Panc1 (cell line): ENCODE measurements at regions not wholly inside any gene's neighbourhood (a gene's known extent, or its start where the extent isn't known, plus 50 kb on each side); places are given as distances from the start of the nearest gene placed in this dataset.

Experiments
- POLR2AphosphoS5 ChIP-seq: IDR thresholded peaks from 2 replicates; pipeline ENCODE4 v1.6.1; 2012; ENCODE audit warnings: mild to moderate bottlenecking, low read depth, low read length, moderate library complexity
- TCF7L2 ChIP-seq: IDR thresholded peaks from 2 replicates; pipeline ENCODE4 v1.6.1; 2011; ENCODE audit warnings: mild to moderate bottlenecking, low read depth, low read length, inconsistent platforms
- TF ChIP-seq, protein P1 (sequence below): fragments of 450-650 bp; IDR thresholded peaks from 2 replicates; pipeline ENCODE4 v1.5.1; 2017; ENCODE audit warnings: mild to moderate bottlenecking
- TF ChIP-seq, protein P2 (sequence below), 2 experiments: IDR thresholded peaks; 2 replicates each; pipeline ENCODE4 v1.6.1; 2011 to 2012; ENCODE audit warnings: low read depth in 2 of 2, control low read depth in 1 of 2, low read length in 1 of 2, mild to moderate bottlenecking in 1 of 2, moderate library complexity in 1 of 2; ENCODE audit not compliant: insufficient read depth in 1 of 2

DNA sequence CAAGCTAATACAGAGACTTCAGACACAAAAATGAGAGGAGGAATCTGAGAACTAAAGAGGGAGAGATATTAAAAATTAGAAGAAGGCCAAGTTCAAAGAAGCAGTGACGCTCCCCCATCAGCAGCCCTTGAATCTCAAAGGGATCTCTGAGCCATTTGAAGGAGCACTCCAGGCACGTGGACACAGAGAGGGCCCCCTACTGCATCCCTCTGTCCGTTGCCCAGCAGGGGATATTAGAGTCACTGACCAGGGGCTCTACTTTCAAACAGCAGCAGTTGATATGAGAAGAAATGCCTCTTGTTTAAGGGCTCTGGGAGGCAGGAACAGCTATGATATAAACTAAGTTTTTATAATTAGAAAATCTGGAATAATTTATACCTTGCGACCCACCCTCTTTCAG lies 479.0 kb upstream of the SALL1 start:
- TF ChIP-seq, protein P1, sequence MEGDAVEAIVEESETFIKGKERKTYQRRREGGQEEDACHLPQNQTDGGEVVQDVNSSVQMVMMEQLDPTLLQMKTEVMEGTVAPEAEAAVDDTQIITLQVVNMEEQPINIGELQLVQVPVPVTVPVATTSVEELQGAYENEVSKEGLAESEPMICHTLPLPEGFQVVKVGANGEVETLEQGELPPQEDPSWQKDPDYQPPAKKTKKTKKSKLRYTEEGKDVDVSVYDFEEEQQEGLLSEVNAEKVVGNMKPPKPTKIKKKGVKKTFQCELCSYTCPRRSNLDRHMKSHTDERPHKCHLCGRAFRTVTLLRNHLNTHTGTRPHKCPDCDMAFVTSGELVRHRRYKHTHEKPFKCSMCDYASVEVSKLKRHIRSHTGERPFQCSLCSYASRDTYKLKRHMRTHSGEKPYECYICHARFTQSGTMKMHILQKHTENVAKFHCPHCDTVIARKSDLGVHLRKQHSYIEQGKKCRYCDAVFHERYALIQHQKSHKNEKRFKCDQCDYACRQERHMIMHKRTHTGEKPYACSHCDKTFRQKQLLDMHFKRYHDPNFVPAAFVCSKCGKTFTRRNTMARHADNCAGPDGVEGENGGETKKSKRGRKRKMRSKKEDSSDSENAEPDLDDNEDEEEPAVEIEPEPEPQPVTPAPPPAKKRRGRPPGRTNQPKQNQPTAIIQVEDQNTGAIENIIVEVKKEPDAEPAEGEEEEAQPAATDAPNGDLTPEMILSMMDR, result no peak
- no peak for TF ChIP-seq POLR2AphosphoS5
- TF ChIP-seq, protein P2, sequence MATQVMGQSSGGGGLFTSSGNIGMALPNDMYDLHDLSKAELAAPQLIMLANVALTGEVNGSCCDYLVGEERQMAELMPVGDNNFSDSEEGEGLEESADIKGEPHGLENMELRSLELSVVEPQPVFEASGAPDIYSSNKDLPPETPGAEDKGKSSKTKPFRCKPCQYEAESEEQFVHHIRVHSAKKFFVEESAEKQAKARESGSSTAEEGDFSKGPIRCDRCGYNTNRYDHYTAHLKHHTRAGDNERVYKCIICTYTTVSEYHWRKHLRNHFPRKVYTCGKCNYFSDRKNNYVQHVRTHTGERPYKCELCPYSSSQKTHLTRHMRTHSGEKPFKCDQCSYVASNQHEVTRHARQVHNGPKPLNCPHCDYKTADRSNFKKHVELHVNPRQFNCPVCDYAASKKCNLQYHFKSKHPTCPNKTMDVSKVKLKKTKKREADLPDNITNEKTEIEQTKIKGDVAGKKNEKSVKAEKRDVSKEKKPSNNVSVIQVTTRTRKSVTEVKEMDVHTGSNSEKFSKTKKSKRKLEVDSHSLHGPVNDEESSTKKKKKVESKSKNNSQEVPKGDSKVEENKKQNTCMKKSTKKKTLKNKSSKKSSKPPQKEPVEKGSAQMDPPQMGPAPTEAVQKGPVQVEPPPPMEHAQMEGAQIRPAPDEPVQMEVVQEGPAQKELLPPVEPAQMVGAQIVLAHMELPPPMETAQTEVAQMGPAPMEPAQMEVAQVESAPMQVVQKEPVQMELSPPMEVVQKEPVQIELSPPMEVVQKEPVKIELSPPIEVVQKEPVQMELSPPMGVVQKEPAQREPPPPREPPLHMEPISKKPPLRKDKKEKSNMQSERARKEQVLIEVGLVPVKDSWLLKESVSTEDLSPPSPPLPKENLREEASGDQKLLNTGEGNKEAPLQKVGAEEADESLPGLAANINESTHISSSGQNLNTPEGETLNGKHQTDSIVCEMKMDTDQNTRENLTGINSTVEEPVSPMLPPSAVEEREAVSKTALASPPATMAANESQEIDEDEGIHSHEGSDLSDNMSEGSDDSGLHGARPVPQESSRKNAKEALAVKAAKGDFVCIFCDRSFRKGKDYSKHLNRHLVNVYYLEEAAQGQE (IDR thresholded peaks at IDR 0.05; ENCODE audit: insufficient read depth in 1 of 2, low read depth in 2 of 2, low read length in 1 of 2), result no peak
- TF ChIP-seq TCF7L2, result no peak
